Esophagus muscularis mucosa (tissue), 4 donors: ENCODE measurements at regions not wholly inside any gene's neighbourhood (a gene's known extent, or its start where the extent isn't known, plus 50 kb on each side); places are given as distances from the start of the nearest gene placed in this dataset.
A peak's percentile ranks its signal among the peaks of the same experiment; 100 is the strongest.

Source experiments
- DNase-seq: peaks from one replicate; pipeline ENCODE4 v3.0.0-alpha.2; 2017; ENCODE audit errors: extremely low spot score
- H3K27ac ChIP-seq, 4 donors: fragments of 200-600 bp; sonication (generic); replicated peaks in 1 of 4; 1 replicate in 3 of 4; 2 replicates in 1 of 4; pipeline ENCODE4 v1.5.1; 2016 to 2019; ENCODE audit warnings: mild to moderate bottlenecking in 1 of 4
- H3K27me3 ChIP-seq, 4 donors: fragments of 200-600 bp; sonication (generic); one replicate each; pipeline versions ENCODE4 v1.5.1 to v1.6.0; 2016 to 2019
- H3K36me3 ChIP-seq, 4 donors: fragments of 200-600 bp; sonication (generic); one replicate each; pipeline ENCODE4 v1.5.1; 2016 to 2019
- H3K4me1 ChIP-seq, 4 donors: fragments of 200-600 bp; sonication (generic); one replicate each; pipeline ENCODE4 v1.5.1; 2016 to 2019
- H3K4me3 ChIP-seq, 4 donors: fragments of 200-600 bp; sonication (generic); 1 replicate in 2 of 4; 2 replicates in 2 of 4; pipeline ENCODE4 v1.5.1; 2016 to 2019; ENCODE audit warnings: mild to moderate bottlenecking in 4 of 4, moderate library complexity in 1 of 4
- H3K9me3 ChIP-seq, 4 donors: fragments of 200-600 bp; sonication (generic); 1 replicate in 3 of 4; 2 replicates in 1 of 4; pipeline ENCODE4 v1.5.1; 2016 to 2019
- CTCF ChIP-seq, 3 experiments: fragments of 200-600 bp in 2 of 3; fragments of 450-650 bp in 1 of 3; sonication (generic) in 2 of 3; IDR thresholded peaks; one replicate each; pipeline ENCODE4 v1.5.1; 2017 to 2019; ENCODE audit warnings: antibody characterized with exemption in 3 of 3, mild to moderate bottlenecking in 2 of 3, moderate library complexity in 1 of 3
- EP300 ChIP-seq: sonication (generic); formaldehyde crosslinking; IDR thresholded peaks from one replicate; pipeline ENCODE4 v1.6.1; 2017; ENCODE audit warnings: antibody characterized with exemption
- POLR2A ChIP-seq: fragments of 450-650 bp; IDR thresholded peaks from one replicate; pipeline ENCODE4 v1.6.1; 2017; ENCODE audit warnings: antibody characterized with exemption, moderate library complexity, mild to moderate bottlenecking, low read depth
- POLR2AphosphoS5 ChIP-seq, 2 donors: sonication (generic); formaldehyde crosslinking; IDR thresholded peaks; one replicate each; pipeline ENCODE4 v1.6.1; 2017; ENCODE audit warnings: antibody characterized with exemption in 2 of 2
- WGBS: methylation state at CpG from one replicate; pipeline ENCODE4 v1.1.5; 2018; 5-methylcytosine and 5-hydroxymethylcytosine counted together
- intact Hi-C: fragments of 100-400 bp; cut with DNase I; formaldehyde crosslinking; loops from one replicate; pipeline ENCODE4 v1.15.1; 2023

GRCh38 chr1:54488779-54489626 lies 59.0 kb upstream of the ACOT11 start:
- H3K27ac ChIP-seq, result peak overlapping the region; percentile 92 to 95 (median 94)
- H3K36me3 ChIP-seq, result no peaks in the 10 kb centered on the region
- no peaks in the 10 kb centered on the region for H3K27me3 ChIP-seq
- TF ChIP-seq POLR2AphosphoS5 (IDR thresholded peaks at IDR 0.05), result peak; percentile 42 to 68
- TF ChIP-seq POLR2A, result no peak
- TF ChIP-seq EP300, result no peak
- peak; percentile 96 to 98 (median 97) for TF ChIP-seq CTCF (IDR thresholded peaks at IDR 0.05)
- H3K4me3 ChIP-seq, result peak overlapping the region; percentile 59 to 71 (median 66)
- intact Hi-C loops, result loop anchor here (1.0 to 5.0 kb wide), 5 partner anchors 82 to 368 kb away; partner anchors contain the start of genes CYB5RL and MRPL37
- H3K4me1 ChIP-seq, result peaks cover 27 to 42% (median 38%) of the 10 kb centered on the region in 4 donors
- peak; percentile 95 for DNase-seq
- H3K9me3 ChIP-seq, result no peaks in the 10 kb centered on the region
- WGBS, result 0% methylated on average over 26 of the region's 51 CpGs

- Histone ChIP-seq H3K27ac (peak overlapping the region; percentile 92 to 95 (median 94)), H3K4me1 (peaks cover 27 to 42% (median 38%) of the 10 kb centered on the region in 4 donors), H3K36me3 (no peaks in the 10 kb centered on the region), H3K4me3 (peak overlapping the region; percentile 59 to 71 (median 66)), H3K27me3 (no peaks in the 10 kb centered on the region), H3K9me3 (no peaks in the 10 kb centered on the region)
- TF ChIP-seq CTCF (IDR thresholded peaks at IDR 0.05) (peak; percentile 12 to 36 (median 16)), EP300 (no peak), POLR2AphosphoS5 (IDR thresholded peaks at IDR 0.05) (peak; percentile 73 to 74), POLR2A (no peak)
- intact Hi-C loops, result loop anchor here (1.0 to 5.0 kb wide), 4 partner anchors 81 to 286 kb away; partner anchors contain the start of genes CYB5RL and MRPL37
- DNase-seq, result peak; percentile 97
- WGBS, result 0% methylated on average over 20 of the region's 62 CpGs
Observed at GRCh38 chr1:54488065-54488750, 59.8 kb upstream of the ACOT11 start.

- peak overlapping the region; percentile 92 to 95 (median 94) for H3K27ac ChIP-seq
- no peak for DNase-seq
- peak overlapping the region; percentile 59 to 71 (median 66) for H3K4me3 ChIP-seq
- 20% methylated on average over 14 of the region's 21 CpGs for WGBS
- intact Hi-C loops, result loop anchor here (1.0 to 5.0 kb wide), 4 partner anchors 80 to 285 kb away; partner anchors contain the start of genes CYB5RL and MRPL37
- H3K36me3 ChIP-seq, result no peaks in the 10 kb centered on the region
- peaks cover 27 to 42% (median 38%) of the 10 kb centered on the region in 4 donors for H3K4me1 ChIP-seq
- TF ChIP-seq POLR2AphosphoS5 (IDR thresholded peaks at IDR 0.05), result no peak
- TF ChIP-seq POLR2A, result no peak
- H3K27me3 ChIP-seq, result no peaks in the 10 kb centered on the region
- no peaks in the 10 kb centered on the region for H3K9me3 ChIP-seq
Observed at GRCh38 chr1:54487571-54488050, 60.4 kb upstream of the ACOT11 start.

GRCh38 chr1:54486907-54487306 lies 61.1 kb upstream of the ACOT11 start:
- Histone ChIP-seq H3K9me3 (no peaks in the 10 kb centered on the region), H3K4me1 (peaks cover 27 to 42% (median 38%) of the 10 kb centered on the region in 4 donors), H3K4me3 (peak overlapping the region in 1 of 4 donors; percentile 63), H3K27me3 (no peaks in the 10 kb centered on the region), H3K27ac (peak overlapping the region; percentile 92 to 95 (median 94)), H3K36me3 (no peaks in the 10 kb centered on the region)
- WGBS, result 65% methylated on average over 8 of the region's 8 CpGs
- intact Hi-C loops, result loop anchor here (5.0 kb wide), 2 partner anchors 160 to 285 kb away; partner anchors contain the start of genes CYB5RL and MRPL37
- no peak for DNase-seq
- TF ChIP-seq EP300 (no peak), POLR2AphosphoS5 (IDR thresholded peaks at IDR 0.05) (no peak), CTCF (IDR thresholded peaks at IDR 0.05) (no peak), POLR2A (no peak)
